ENCODE measurements at regions not wholly inside any gene's neighbourhood (a gene's known extent, or its start where the extent isn't known, plus 50 kb on each side); places are given as distances from the start of the nearest gene placed in this dataset.

- Histone ChIP-seq H3F3A (ENCODE audit: insufficient read depth) (no peaks in the 10 kb centered on the region), H3K4me3 (no peak overlapping the region), H3K9ac (no peak overlapping the region), H3K27me3 (replicated peaks; ENCODE audit: insufficient read depth) (no peaks in the 10 kb centered on the region), H3K79me2 (ENCODE audit: insufficient read depth) (no peaks in the 10 kb centered on the region), H3K27ac (no peak overlapping the region), H3K4me2 (ENCODE audit: unreplicated experiment) (no peak overlapping the region), H4K20me1 (ENCODE audit: insufficient read depth) (no peaks in the 10 kb centered on the region), H3K36me3 (ENCODE audit: low read depth) (no peaks in the 10 kb centered on the region), H3K9me2 (ENCODE audit: insufficient read depth) (no peaks in the 10 kb centered on the region), H2AFZ (no peak overlapping the region), H3K4me1 (ENCODE audit: insufficient read depth) (peaks cover 17% of the 10 kb centered on the region; the same call in 1 of the 2 replicates), H3K9me3 (ENCODE audit: low read depth) (no peaks in the 10 kb centered on the region)
- WGBS, 2 experiments (ENCODE audit: low coverage in 1 of 2, low lambda C conversion rate in 2 of 2, missing lambda C conversion rate in 2 of 2), result 65 to 83% methylated on average over 2 of the region's 2 CpGs
- in situ Hi-C loops (cut with MboI), result no loop called here
- TF ChIP-seq EZH2 (IDR thresholded peaks at IDR 0.05; ENCODE audit: insufficient read depth, poor library complexity, severe bottlenecking), result no peak
- TF ChIP-seq EZH2phosphoT487 (IDR thresholded peaks at IDR 0.05; ENCODE audit: insufficient read depth, low read depth), result no peak
- peak; percentile 20 for DNase-seq
Measured at GRCh38 chr4:100075486-100076270, 114.6 kb downstream of the DDIT4L start.

DNA sequence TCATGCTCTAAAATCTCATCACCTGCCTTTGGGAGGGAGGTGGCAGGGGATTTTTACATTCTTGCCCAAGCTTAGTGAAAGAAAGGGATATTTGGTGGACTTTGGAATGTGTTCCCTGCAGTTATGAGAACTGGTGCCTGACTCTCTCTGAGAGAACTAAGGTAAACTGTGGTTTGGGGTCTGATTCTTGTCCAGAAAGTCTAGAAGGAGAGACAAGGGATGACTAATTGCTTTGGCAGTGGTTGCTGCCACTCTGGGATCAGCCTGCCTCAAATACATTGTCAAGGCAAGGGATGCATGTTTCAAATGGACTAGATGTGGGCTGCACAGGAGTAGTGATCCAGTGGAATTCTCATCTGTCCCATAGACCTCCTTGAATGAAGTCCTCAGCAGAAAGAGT is 115.2 kb downstream of the DDIT4L start:
- no peaks in the 10 kb centered on the region for H3K9me2 ChIP-seq (ENCODE audit: insufficient read depth)
- in situ Hi-C loops (cut with MboI), result no loop called here

DNA sequence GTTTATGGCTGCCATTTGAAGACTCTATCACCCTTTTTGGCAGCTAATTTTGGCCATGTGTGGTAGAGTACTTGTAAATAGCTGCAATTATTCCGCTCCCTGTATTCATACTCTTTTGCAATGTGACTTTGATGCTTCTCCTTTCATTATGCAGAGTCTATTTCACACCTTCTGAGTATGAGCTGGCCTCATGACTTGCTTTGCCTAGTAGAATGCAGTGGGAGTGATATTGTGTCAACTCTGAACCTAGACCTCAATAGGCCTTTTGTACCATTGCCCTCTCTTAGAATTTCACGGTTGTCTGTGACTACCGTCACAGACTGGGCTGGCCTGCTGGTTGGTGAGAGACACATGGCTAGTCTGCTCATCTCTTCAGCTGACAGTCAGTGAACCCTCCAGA is 118.8 kb downstream of the DDIT4L start:
- in situ Hi-C loops (cut with MboI), result no loop called here
- no peak overlapping the region for H3K4me2 ChIP-seq (ENCODE audit: unreplicated experiment)

More for the DNA sequence above, 115.2 kb downstream of the DDIT4L start:
- Histone ChIP-seq H3K9ac (no peak overlapping the region), H3K27me3 (replicated peaks; ENCODE audit: insufficient read depth) (no peaks in the 10 kb centered on the region), H4K20me1 (ENCODE audit: insufficient read depth) (no peaks in the 10 kb centered on the region), H3K4me3 (no peak overlapping the region), H3K36me3 (ENCODE audit: low read depth) (no peaks in the 10 kb centered on the region), H2AFZ (no peak overlapping the region), H3K4me1 (ENCODE audit: insufficient read depth) (peaks cover 17% of the 10 kb centered on the region; the same call in 1 of the 2 replicates), H3K4me2 (ENCODE audit: unreplicated experiment) (no peak overlapping the region), H3F3A (ENCODE audit: insufficient read depth) (no peaks in the 10 kb centered on the region), H3K9me3 (ENCODE audit: low read depth) (no peaks in the 10 kb centered on the region), H3K27ac (no peak overlapping the region), H3K79me2 (ENCODE audit: insufficient read depth) (no peaks in the 10 kb centered on the region)
- TF ChIP-seq EZH2phosphoT487 (IDR thresholded peaks at IDR 0.05; ENCODE audit: insufficient read depth, low read depth), result no peak
- no peak for TF ChIP-seq EZH2 (IDR thresholded peaks at IDR 0.05; ENCODE audit: insufficient read depth, poor library complexity, severe bottlenecking)
- peak; percentile 24 for DNase-seq

DNA sequence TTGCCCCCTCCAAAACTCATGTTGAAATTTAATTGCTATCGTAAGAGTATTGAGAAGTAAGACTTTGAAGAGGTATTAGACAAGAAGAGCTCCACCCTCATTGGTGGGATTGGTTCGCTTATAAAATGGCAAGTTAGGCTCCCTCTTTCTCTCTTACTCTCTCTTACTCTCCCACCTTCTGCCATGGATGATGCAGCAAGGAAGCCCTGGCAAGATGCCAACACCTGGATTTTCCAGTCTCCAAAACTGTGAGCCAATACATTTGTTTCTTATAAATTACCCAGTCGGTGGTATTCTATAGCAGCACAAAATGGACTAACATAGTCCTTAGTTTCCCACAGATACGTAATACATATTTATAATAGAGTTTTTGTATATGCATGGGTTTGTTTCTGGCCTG is 119.4 kb downstream of the DDIT4L start:
- 63 to 66% methylated on average over 4 of the region's 4 CpGs for WGBS, 2 experiments (ENCODE audit: low coverage in 1 of 2, low lambda C conversion rate in 2 of 2, missing lambda C conversion rate in 2 of 2)
- in situ Hi-C loops (cut with MboI), result no loop called here
- no peaks in the 10 kb centered on the region for H3K36me3 ChIP-seq (ENCODE audit: low read depth)
- TF ChIP-seq EZH2phosphoT487 (IDR thresholded peaks at IDR 0.05; ENCODE audit: insufficient read depth, low read depth) (no peak), EZH2 (IDR thresholded peaks at IDR 0.05; ENCODE audit: insufficient read depth, poor library complexity, severe bottlenecking) (no peak)
- no peaks in the 10 kb centered on the region for H3F3A ChIP-seq (ENCODE audit: insufficient read depth)
- no peaks in the 10 kb centered on the region for H3K9me2 ChIP-seq (ENCODE audit: insufficient read depth)
- DNase-seq, result no peak
- H3K9me3 ChIP-seq (ENCODE audit: low read depth), result no peaks in the 10 kb centered on the region
- H3K4me3 ChIP-seq, result no peak overlapping the region
- H3K27me3 ChIP-seq (replicated peaks; ENCODE audit: insufficient read depth), result no peaks in the 10 kb centered on the region
- no peak overlapping the region for H3K27ac ChIP-seq
- no peaks in the 10 kb centered on the region for H4K20me1 ChIP-seq (ENCODE audit: insufficient read depth)
- no peaks in the 10 kb centered on the region for H3K79me2 ChIP-seq (ENCODE audit: insufficient read depth)
- H3K9ac ChIP-seq, result no peak overlapping the region
- H3K4me1 ChIP-seq (ENCODE audit: insufficient read depth), result peaks cover 16% of the 10 kb centered on the region; the same call in 1 of the 2 replicates
- H3K4me2 ChIP-seq (ENCODE audit: unreplicated experiment), result no peak overlapping the region
- no peak overlapping the region for H2AFZ ChIP-seq

More for the DNA sequence above, 118.8 kb downstream of the DDIT4L start:
- Histone ChIP-seq H3K4me1 (ENCODE audit: insufficient read depth) (peaks cover 17% of the 10 kb centered on the region; the same call in 1 of the 2 replicates), H3K27ac (no peak overlapping the region), H3K4me3 (no peak overlapping the region), H3K9me2 (ENCODE audit: insufficient read depth) (no peaks in the 10 kb centered on the region), H3K27me3 (replicated peaks; ENCODE audit: insufficient read depth) (no peaks in the 10 kb centered on the region), H3F3A (ENCODE audit: insufficient read depth) (no peaks in the 10 kb centered on the region), H3K9ac (no peak overlapping the region), H3K36me3 (ENCODE audit: low read depth) (no peaks in the 10 kb centered on the region), H4K20me1 (ENCODE audit: insufficient read depth) (no peaks in the 10 kb centered on the region), H2AFZ (no peak overlapping the region), H3K9me3 (ENCODE audit: low read depth) (no peaks in the 10 kb centered on the region), H3K79me2 (ENCODE audit: insufficient read depth) (no peaks in the 10 kb centered on the region)
- TF ChIP-seq EZH2phosphoT487 (IDR thresholded peaks at IDR 0.05; ENCODE audit: insufficient read depth, low read depth) (no peak), EZH2 (IDR thresholded peaks at IDR 0.05; ENCODE audit: insufficient read depth, poor library complexity, severe bottlenecking) (no peak)
- DNase-seq, result no peak
- 90 to 95% methylated on average over 3 of the region's 3 CpGs for WGBS, 2 experiments (ENCODE audit: low coverage in 1 of 2, low lambda C conversion rate in 2 of 2, missing lambda C conversion rate in 2 of 2)
